Vagina (tissue), 2 donors: ENCODE measurements at regions not wholly inside any gene's neighbourhood (a gene's known extent, or its start where the extent isn't known, plus 50 kb on each side); places are given as distances from the start of the nearest gene placed in this dataset.

ENCODE experiments used
- CTCF ChIP-seq, 3 experiments: fragments of 450-650 bp in 2 of 3; fragments of 200-600 bp in 1 of 3; sonication (generic) in 1 of 3; IDR thresholded peaks; one replicate each; pipeline ENCODE4 v1.5.1; 2017 to 2019; ENCODE audit warnings: antibody characterized with exemption in 3 of 3, mild to moderate bottlenecking in 2 of 3, moderate library complexity in 2 of 3
- POLR2AphosphoS5 ChIP-seq, 2 donors: sonication (generic); formaldehyde crosslinking; IDR thresholded peaks; one replicate each; pipeline ENCODE4 v1.9.0; 2017; ENCODE audit warnings: antibody characterized with exemption in 2 of 2, mild to moderate bottlenecking in 2 of 2, low read depth in 1 of 2; ENCODE audit not compliant: insufficient read depth in 1 of 2

- TF ChIP-seq CTCF (IDR thresholded peaks at IDR 0.05) (no peak), POLR2AphosphoS5 (IDR thresholded peaks at IDR 0.05; ENCODE audit: insufficient read depth in 1 of 2, low read depth in 1 of 2) (no peak)
Measured at GRCh38 chr6:159532155-159532554, 160.9 kb downstream of the SOD2 start.
